Endothelial cell of umbilical vein (primary cell): ENCODE measurements at regions not wholly inside any gene's neighbourhood (a gene's known extent, or its start where the extent isn't known, plus 50 kb on each side); places are given as distances from the start of the nearest gene placed in this dataset.

Source experiments
- BruUV-seq: library from RNA; stranded (reverse); fragments of 400-500 nt; replicated peaks from 2 replicates; lab custom pipeline; 2021; lab: Mats Ljungman, UMichigan
- CTCF ChIA-PET: fragments of 300-600, 350-600 bp; sonication (Branson Sonifier 250); formaldehyde crosslinking; loops from one replicate; lab custom pipeline; 2021; ENCODE audit warnings: antibody characterized with exemption, inconsistent platforms; lab: Charles Lee
- POLR2A ChIA-PET: fragments of 300-600, 350-600 bp; sonication (Branson Sonifier 250); formaldehyde crosslinking; loops from one replicate; lab custom pipeline; 2021; ENCODE audit warnings: antibody characterized with exemption, inconsistent platforms; lab: Charles Lee
- DNase-seq: peaks from one replicate; pipeline ENCODE4 v3.0.0-alpha.2; 2011; ENCODE audit warnings: low read depth, low spot score
- FAIRE-seq: peaks from 2 replicates; lab custom pipeline; 2011; peaks lifted over from hg19 to GRCh38; lab: Jason Lieb, UNC
- H2AFZ ChIP-seq: 2 replicates; pipeline ENCODE4 v1.6.0; 2012; ENCODE audit warnings: low read depth, low read length, control low read depth, inconsistent platforms
- H3K27ac ChIP-seq: 2 replicates; pipeline ENCODE4 v1.5.1; 2011; ENCODE audit warnings: low read depth, mild to moderate bottlenecking, control low read depth, low read length, moderate library complexity; ENCODE audit not compliant: insufficient read depth
- H3K27me3 ChIP-seq, 2 experiments: 2 replicates each; pipeline versions ENCODE4 v1.6.0 to v1.6.1; 2011; ENCODE audit warnings: low read length in 2 of 2, mixed read lengths in 1 of 2; ENCODE audit not compliant: control insufficient read depth in 2 of 2, insufficient read depth in 2 of 2
- H3K36me3 ChIP-seq, 2 experiments: 2 replicates in 1 of 2; 3 replicates in 1 of 2; pipeline ENCODE4 v1.5.1; 2011; ENCODE audit warnings: low read length in 2 of 2, mild to moderate bottlenecking in 1 of 2, moderate library complexity in 1 of 2; ENCODE audit not compliant: control insufficient read depth in 2 of 2, insufficient read depth in 2 of 2; ENCODE audit errors: extremely low read depth in 1 of 2
- H3K4me1 ChIP-seq: 3 replicates; pipeline ENCODE4 v1.5.1; 2011; ENCODE audit warnings: mild to moderate bottlenecking, low read length; ENCODE audit not compliant: control insufficient read depth, insufficient read depth; ENCODE audit errors: extremely low read depth
- H3K4me2 ChIP-seq: 2 replicates; pipeline ENCODE4 v1.6.1; 2011; ENCODE audit warnings: low read length, control low read depth, mixed read lengths; ENCODE audit not compliant: insufficient read depth
- H3K4me3 ChIP-seq, 3 experiments: fragments of 200-600 bp in 1 of 3; sonication (generic), shearing (Covaris generic) in 1 of 3; replicated peaks in 1 of 3; 2 replicates each; pipeline ENCODE4 v1.5.1; 2011 to 2016; ENCODE audit warnings: control low read depth in 3 of 3, low read length in 3 of 3, mild to moderate bottlenecking in 2 of 3, inconsistent platforms in 1 of 3, low read depth in 1 of 3, moderate library complexity in 1 of 3; ENCODE audit not compliant: insufficient read depth in 1 of 3
- H3K79me2 ChIP-seq: 2 replicates; pipeline ENCODE4 v1.6.0; 2012; ENCODE audit warnings: low read length, inconsistent platforms; ENCODE audit not compliant: control insufficient read depth, insufficient read depth
- H3K9ac ChIP-seq: replicated peaks from 2 replicates; pipeline ENCODE3; 2011; ENCODE audit warnings: low read length, control low read depth; ENCODE audit not compliant: insufficient read depth; ENCODE audit errors: extremely low read depth
- H3K9me1 ChIP-seq: replicated peaks from 3 replicates; pipeline ENCODE4 v1.6.0; 2011; ENCODE audit warnings: mild to moderate bottlenecking, low read length; ENCODE audit not compliant: control insufficient read depth, insufficient read depth; ENCODE audit errors: extremely low read depth
- H3K9me3 ChIP-seq: replicated peaks from 2 replicates; pipeline ENCODE4 v1.5.1; 2012; ENCODE audit warnings: low read length, inconsistent platforms; ENCODE audit not compliant: control insufficient read depth, insufficient read depth
- H4K20me1 ChIP-seq: replicated peaks from 2 replicates; pipeline ENCODE3; 2011; ENCODE audit warnings: mild to moderate bottlenecking, low read length; ENCODE audit not compliant: control insufficient read depth, insufficient read depth; ENCODE audit errors: extremely low read depth
- CTCF ChIP-seq, 2 donors: IDR thresholded peaks; 1 replicate in 1 of 2; 2 replicates in 1 of 2; pipeline ENCODE4 v1.5.1; 2011; ENCODE audit warnings: low read length in 2 of 2, mild to moderate bottlenecking in 2 of 2, moderate library complexity in 2 of 2, control low read depth in 1 of 2, inconsistent platforms in 1 of 2, low read depth in 1 of 2; ENCODE audit not compliant: insufficient read depth in 1 of 2; ENCODE audit errors: extremely low read depth in 1 of 2
- EZH2 ChIP-seq: IDR thresholded peaks from 2 replicates; pipeline ENCODE4 v1.6.1; 2012; ENCODE audit warnings: borderline replicate concordance, low read depth, mild to moderate bottlenecking, moderate library complexity, low read length, inconsistent platforms; ENCODE audit not compliant: severe bottlenecking
- GATA2 ChIP-seq: IDR thresholded peaks from 2 replicates; pipeline ENCODE4 v1.7.0; 2011; ENCODE audit warnings: low read depth, mild to moderate bottlenecking, moderate library complexity, mixed read lengths, low read length; ENCODE audit not compliant: insufficient read length, insufficient read depth
- JUN ChIP-seq: IDR thresholded peaks from 2 replicates; pipeline ENCODE4 v1.6.1; 2011; ENCODE audit warnings: borderline replicate concordance, low read depth; ENCODE audit not compliant: insufficient read length, insufficient read depth
- dilution Hi-C: fragments of 300-500 bp; cut with MboI; formaldehyde crosslinking; loops from one replicate; pipeline ENCODE4 v1.15.0; 2019; ENCODE audit warnings: low sequenced_read_pairs; ENCODE audit not compliant: extremely low pct_ligation_motif_present
- intact Hi-C: fragments of 100-400 bp; cut with micrococcal nuclease; formaldehyde crosslinking; loops from one replicate; pipeline ENCODE4 v1.10.0; 2022

- H3K27ac ChIP-seq = no peak overlapping the region
- peaks cover 14% of the 10 kb centered on the region for H3K4me1 ChIP-seq
- H3K4me3 ChIP-seq = no peak overlapping the region
- DNase-seq = no peak
- dilution Hi-C loops (no loop called here), intact Hi-C loops (loop anchor here (1.0 to 10.0 kb wide), 9 partner anchors 245 to 1470 kb away; partner anchors contain the start of gene GGACT)
- no peak overlapping the region for H3K4me2 ChIP-seq
- peak; percentile 59 for FAIRE-seq
- no peaks in the 10 kb centered on the region for H3K9me3 ChIP-seq
- POLR2A ChIA-PET = interaction anchor here (0.5 kb wide), 1 partner anchor 641 kb away, joined by 4 read pairs; no protein-coding TSS in a partner anchor
- CTCF ChIA-PET = interaction anchor here (0.6 to 4.4 kb wide), 29 partner anchors 9 to 1471 kb away, joined by 3 to 28 read pairs (median 4); no protein-coding TSS in a partner anchor
- H4K20me1 ChIP-seq = no peaks in the 10 kb centered on the region
- H3K27me3 ChIP-seq = peaks cover 2 to 6% of the 10 kb centered on the region in 2 experiments
- no peak overlapping the region for H2AFZ ChIP-seq
- H3K9me1 ChIP-seq = no peaks in the 10 kb centered on the region
- BruUV-seq = no TSS peak
- no peaks in the 10 kb centered on the region for H3K79me2 ChIP-seq
- no peak overlapping the region for H3K9ac ChIP-seq
- TF ChIP-seq EZH2 = peak; percentile 40
- TF ChIP-seq GATA2 = peak; percentile 12
- TF ChIP-seq JUN = no peak
- no peaks in the 10 kb centered on the region for H3K36me3 ChIP-seq
Observed at GRCh38 chr13:99656844-99657381, 155.6 kb downstream of the TM9SF2 start.

GRCh38 chr13:99656092-99656745 is 154.9 kb downstream of the TM9SF2 start:
- ChIA-PET POLR2A (interaction anchor here (0.5 kb wide), 1 partner anchor 641 kb away, joined by 4 read pairs; no protein-coding TSS in a partner anchor), CTCF (interaction anchor here (0.6 to 4.4 kb wide), 28 partner anchors 10 to 1471 kb away, joined by 3 to 28 read pairs (median 4); partner anchors contain the start of gene CLYBL)
- Histone ChIP-seq H3K9ac (no peak overlapping the region), H4K20me1 (no peaks in the 10 kb centered on the region), H3K4me1 (peaks cover 14% of the 10 kb centered on the region), H2AFZ (no peak overlapping the region), H3K27ac (no peak overlapping the region), H3K9me3 (no peaks in the 10 kb centered on the region), H3K36me3 (no peaks in the 10 kb centered on the region), H3K9me1 (no peaks in the 10 kb centered on the region), H3K27me3 (peaks cover 2 to 6% of the 10 kb centered on the region in 2 experiments), H3K4me3 (no peak overlapping the region), H3K79me2 (no peaks in the 10 kb centered on the region), H3K4me2 (no peak overlapping the region)
- peak; percentile 92 for FAIRE-seq
- no TSS peak for BruUV-seq
- TF ChIP-seq JUN (no peak), CTCF (IDR thresholded peaks at IDR 0.05; ENCODE audit: extremely low read depth in 1 of 2, insufficient read depth in 1 of 2, low read depth in 1 of 2, low read length in 2 of 2) (peak; percentile 87 to 92)
- DNase-seq = peak; percentile 59
- intact Hi-C loops = loop anchor here (1.0 to 10.0 kb wide), 9 partner anchors 246 to 1471 kb away; partner anchors contain the start of gene GGACT
- dilution Hi-C loops = no loop called here
